GM12878 (cell line): ENCODE measurements at regions not wholly inside any gene's neighbourhood (a gene's known extent, or its start where the extent isn't known, plus 50 kb on each side); places are given as distances from the start of the nearest gene placed in this dataset.

Experiments
- ATAC-seq: fragments of 200-7000 bp; cut with Tn5 transposase; 3 replicates; pipeline ENCODE4 v1.9.1; 2020; ENCODE audit warnings: mild to moderate bottlenecking, moderate library complexity
- BruUV-seq: library from RNA; stranded (reverse); fragments of 400-500 nt; replicated peaks from 2 replicates; lab custom pipeline; 2021; lab: Mats Ljungman, UMichigan
- CTCF ChIA-PET: fragments of 300-600 bp; sonication (Branson Sonifier 250); formaldehyde crosslinking; extraction: SDS; loops from one replicate; lab custom pipeline; 2021; ENCODE audit warnings: inconsistent platforms; lab: Yijun Ruan, JAX
- POLR2A ChIA-PET: fragments of 350-600 bp; formaldehyde crosslinking; extraction: SDS; loops from one replicate; lab custom pipeline; 2021; ENCODE audit warnings: inconsistent platforms; lab: Charles Lee
- RAD21 ChIA-PET: fragments of 300-600 bp; sonication (Branson Sonifier 250); formaldehyde crosslinking; loops from one replicate; lab custom pipeline; 2023; ENCODE audit warnings: antibody characterized with exemption; ENCODE audit not compliant: unreplicated experiment; lab: Charles Lee
- SMC1A ChIA-PET: fragments of 300-600 bp; sonication (Branson Sonifier 250); formaldehyde crosslinking; loops from one replicate; lab custom pipeline; 2023; ENCODE audit not compliant: unreplicated experiment, uncharacterized antibody; lab: Charles Lee
- DNase-seq: peaks from one replicate; pipeline ENCODE4 v3.0.0-alpha.2; 2011; ENCODE audit warnings: low read depth, low spot score
- FAIRE-seq: peaks from 3 replicates; lab custom pipeline; 2011; peaks lifted over from hg19 to GRCh38; lab: Jason Lieb, UNC
- H2AFZ ChIP-seq: 2 replicates; pipeline ENCODE4 v1.6.0; 2011; ENCODE audit warnings: low read depth, low read length, control low read depth; ENCODE audit not compliant: control insufficient read depth
- H3K27ac ChIP-seq: 2 replicates; pipeline ENCODE4 v1.5.1; 2011; ENCODE audit warnings: control low read depth; ENCODE audit not compliant: control insufficient read depth, insufficient read depth
- H3K27me3 ChIP-seq, 2 experiments: replicated peaks in 1 of 2; 2 replicates each; pipeline versions ENCODE4 v1.6.0 to v1.6.1; 2011; ENCODE audit warnings: low read length in 1 of 2; ENCODE audit not compliant: control insufficient read depth in 2 of 2, insufficient read depth in 2 of 2
- H3K36me3 ChIP-seq, 2 experiments: 2 replicates each; pipeline ENCODE4 v1.5.1; 2011; ENCODE audit warnings: low read length in 1 of 2; ENCODE audit not compliant: control insufficient read depth in 2 of 2, insufficient read depth in 2 of 2
- H3K4me1 ChIP-seq: 2 replicates; pipeline ENCODE4 v1.6.1; 2011; ENCODE audit warnings: mild to moderate bottlenecking, low read length, moderate library complexity, mixed read lengths; ENCODE audit not compliant: control insufficient read depth, insufficient read depth
- H3K4me2 ChIP-seq: 2 replicates; pipeline ENCODE4 v1.6.0; 2011; ENCODE audit warnings: control low read depth; ENCODE audit not compliant: control insufficient read depth, insufficient read depth
- H3K4me3 ChIP-seq: fragments of 200-600 bp; sonication (generic); 2 replicates; pipeline ENCODE4 v1.5.1; 2016
- H3K79me2 ChIP-seq: 2 replicates; pipeline ENCODE4 v1.6.0; 2011; ENCODE audit warnings: low read length; ENCODE audit not compliant: control insufficient read depth, insufficient read depth
- H3K9ac ChIP-seq: 2 replicates; pipeline ENCODE4 v1.8.0; 2011; ENCODE audit warnings: low read length, control low read depth, mixed read lengths; ENCODE audit not compliant: control insufficient read depth, insufficient read depth
- H3K9me3 ChIP-seq: replicated peaks from 3 replicates; pipeline ENCODE4 v1.5.1; 2011; ENCODE audit warnings: mild to moderate bottlenecking, low read length; ENCODE audit not compliant: control insufficient read depth, insufficient read depth
- H4K20me1 ChIP-seq: 2 replicates; pipeline ENCODE4 v1.6.0; 2011; ENCODE audit not compliant: control insufficient read depth, insufficient read depth
- ASH2L ChIP-seq: fragments of 300-600, 200-600 bp; sonication (generic); IDR thresholded peaks from 2 replicates; pipeline ENCODE4 v1.6.1; 2017; ENCODE audit warnings: low read depth, mild to moderate bottlenecking, borderline replicate concordance
- ATF3 ChIP-seq: IDR thresholded peaks from 2 replicates; pipeline ENCODE4 v1.6.1; 2011; ENCODE audit warnings: low read depth, mild to moderate bottlenecking, low read length, moderate library complexity, borderline replicate concordance; ENCODE audit errors: extremely low read depth
- CREM ChIP-seq: IDR thresholded peaks from 2 replicates; pipeline ENCODE4 v1.6.1; 2014; ENCODE audit warnings: antibody characterized with exemption, low read depth
- CTCF ChIP-seq, 3 experiments: IDR thresholded peaks in 2 of 3; conservative IDR thresholded peaks in 1 of 3; 2 replicates each; pipeline ENCODE4 v1.5.1; 2011; ENCODE audit warnings: low read depth in 3 of 3, low read length in 3 of 3, mild to moderate bottlenecking in 3 of 3, control low read depth in 2 of 3, moderate library complexity in 2 of 3, inconsistent platforms in 1 of 3, mixed read lengths in 1 of 3; ENCODE audit not compliant: control insufficient read depth in 2 of 3, insufficient read depth in 1 of 3; ENCODE audit errors: extremely low read depth in 1 of 3
- DPF2 ChIP-seq: fragments of 450-650 bp; IDR thresholded peaks from 2 replicates; pipeline ENCODE4 v1.6.1; 2017; ENCODE audit warnings: mild to moderate bottlenecking
- EGR1 ChIP-seq, 2 experiments: IDR thresholded peaks; 1 replicate in 1 of 2; 2 replicates in 1 of 2; pipeline ENCODE4 v1.6.1; 2011 to 2012; ENCODE audit warnings: low read depth in 2 of 2, low read length in 2 of 2, borderline replicate concordance in 1 of 2, mild to moderate bottlenecking in 1 of 2, moderate library complexity in 1 of 2
- IKZF2 ChIP-seq, 2 experiments: fragments of 450-650 bp; IDR thresholded peaks; 2 replicates each; pipeline ENCODE4 v1.6.1; 2017; ENCODE audit warnings: mild to moderate bottlenecking in 2 of 2, moderate library complexity in 2 of 2
- JUND ChIP-seq: IDR thresholded peaks from 2 replicates; pipeline ENCODE4 v1.6.1; 2012; ENCODE audit warnings: low read depth, mild to moderate bottlenecking, low read length, improper control_type of control experiment, moderate library complexity
- MEF2B ChIP-seq: fragments of 450-650 bp; IDR thresholded peaks from 2 replicates; pipeline ENCODE4 v1.6.1; 2018; ENCODE audit warnings: mild to moderate bottlenecking, moderate library complexity; ENCODE audit not compliant: partially characterized antibody, poor library complexity, severe bottlenecking
- NBN ChIP-seq: fragments of 450-650 bp; IDR thresholded peaks from 2 replicates; pipeline ENCODE4 v1.6.1; 2016
- NR2F1 ChIP-seq: fragments of 450-650 bp; conservative IDR thresholded peaks from 2 replicates; pipeline ENCODE4 v1.6.1; 2017; ENCODE audit warnings: mild to moderate bottlenecking
- PML ChIP-seq: IDR thresholded peaks from 2 replicates; pipeline ENCODE4 v1.6.1; 2012; ENCODE audit warnings: low read length, inconsistent platforms
- RAD21 ChIP-seq: IDR thresholded peaks from 2 replicates; pipeline ENCODE4 v1.6.1; 2011; ENCODE audit warnings: mild to moderate bottlenecking, low read depth, low read length, moderate library complexity; ENCODE audit not compliant: insufficient read depth
- RELA ChIP-seq: fragments of 450-650 bp; IDR thresholded peaks from 2 replicates; pipeline ENCODE4 v1.8.0; 2014; ENCODE audit warnings: borderline replicate concordance; ENCODE audit not compliant: partially characterized antibody
- RELB ChIP-seq: fragments of 450-650 bp; IDR thresholded peaks from 2 replicates; pipeline ENCODE4 v1.6.1; 2017; ENCODE audit warnings: low read depth, mild to moderate bottlenecking, moderate library complexity
- SMAD1 ChIP-seq: fragments of 450-650 bp; IDR thresholded peaks from 2 replicates; pipeline ENCODE4 v1.6.1; 2018; ENCODE audit warnings: mild to moderate bottlenecking, low read depth; ENCODE audit not compliant: partially characterized antibody
- SMC3 ChIP-seq: IDR thresholded peaks from 2 replicates; pipeline ENCODE4 v1.6.1; 2011; ENCODE audit warnings: low read length, improper control_type of control experiment, borderline replicate concordance
- SRF ChIP-seq, 2 experiments: IDR thresholded peaks; 2 replicates each; pipeline ENCODE4 v1.6.1; 2011; ENCODE audit warnings: low read depth in 2 of 2, low read length in 2 of 2, mild to moderate bottlenecking in 1 of 2, moderate library complexity in 1 of 2
- SUZ12 ChIP-seq: fragments of 200-600 bp; sonication (generic); IDR thresholded peaks from one replicate; pipeline ENCODE4 v1.6.1; 2018; ENCODE audit warnings: antibody characterized with exemption, mild to moderate bottlenecking; ENCODE audit not compliant: unreplicated experiment
- WRNIP1 ChIP-seq: IDR thresholded peaks from 2 replicates; pipeline ENCODE4 v1.6.1; 2011; ENCODE audit warnings: low read depth, low read length, improper control_type of control experiment, borderline replicate concordance
- ZZZ3 ChIP-seq: IDR thresholded peaks from 2 replicates; pipeline ENCODE4 v1.6.1; 2011; ENCODE audit warnings: low read depth; ENCODE audit not compliant: control insufficient read depth, insufficient read length
- WGBS: methylation state at CpG from one replicate; pipeline ENCODE4 v1.1.6; 2016; ENCODE audit warnings: low lambda C conversion rate; ENCODE audit not compliant: insufficient replicate concordance, insufficient coverage; ENCODE audit errors: missing lambda C conversion rate; 5-methylcytosine and 5-hydroxymethylcytosine counted together
- in situ Hi-C: fragments of 300-500 bp; cut with MboI; formaldehyde crosslinking; loops from 9 replicates; pipeline ENCODE4 v1.14.3; 2018; ENCODE audit warnings: mixed read lengths
- intact Hi-C: fragments of 100-400 bp; cut with micrococcal nuclease; formaldehyde crosslinking; loops from one replicate; pipeline ENCODE4 v1.14.2; 2022; ENCODE audit not compliant: unreplicated experiment

- H3K36me3 ChIP-seq = no peaks in the 10 kb centered on the region
- TF ChIP-seq DPF2 (no peak), SMC3 (peak; percentile 86), SUZ12 (no peak), WRNIP1 (no peak), RELA (no peak), ATF3 (no peak), JUND (no peak), EGR1 (IDR thresholded peaks at IDR 0.05; ENCODE audit: borderline replicate concordance in 1 of 2, low read depth in 2 of 2, low read length in 2 of 2) (no peak), RELB (no peak), MEF2B (no peak), SMAD1 (no peak), PML (no peak), ASH2L (no peak), IKZF2 (IDR thresholded peaks at IDR 0.05) (no peak), CTCF (IDR thresholded peaks at IDR 0.05 in 2 of 3, conservative IDR thresholded peaks at IDR 0.05 in 1 of 3; ENCODE audit: control insufficient read depth in 2 of 3, extremely low read depth in 1 of 3, insufficient read depth in 1 of 3, low read depth in 3 of 3, low read length in 3 of 3) (peak; percentile 42 to 64 (median 46); a peak in 5 of 6 replicates), SRF (IDR thresholded peaks at IDR 0.05; ENCODE audit: low read depth in 2 of 2, low read length in 2 of 2) (no peak), NR2F1 (no peak), CREM (no peak), RAD21 (peak; percentile 87), NBN (no peak), ZZZ3 (no peak)
- TF ChIP-seq, all 136 proteins: peak for 3
- BruUV-seq = no TSS peak
- Histone ChIP-seq H3K27ac (no peak overlapping the region), H3K4me3 (no peak overlapping the region), H3K79me2 (no peaks in the 10 kb centered on the region), H3K4me2 (no peak overlapping the region), H2AFZ (no peak overlapping the region), H3K9me3 (peaks cover 3% of the 10 kb centered on the region; the same call in 2 of the 3 replicates), H3K4me1 (no peaks in the 10 kb centered on the region), H3K27me3 (no peaks in the 10 kb centered on the region), H4K20me1 (no peaks in the 10 kb centered on the region), H3K9ac (no peak overlapping the region)
- RAD21 ChIA-PET = interaction anchor here (1.7 to 3.1 kb wide), 2 partner anchors 176 to 495 kb away, joined by 5 to 12 read pairs; no protein-coding TSS in a partner anchor
- CTCF ChIA-PET = interaction anchor here (1.0 to 1.7 kb wide), 3 partner anchors 55 to 495 kb away, joined by 3 to 9 read pairs (median 4); no protein-coding TSS in a partner anchor
- intact Hi-C loops = loop anchor here (2.0 to 10.0 kb wide), 3 partner anchors 196 to 496 kb away; no protein-coding TSS in a partner anchor
- POLR2A ChIA-PET = no interaction called here
- in situ Hi-C loops = loop anchor here (5.0 kb wide), 1 partner anchor 495 kb away; no protein-coding TSS in a partner anchor
- 66% methylated on average over 3 of the region's 3 CpGs for WGBS
- FAIRE-seq (no peak), DNase-seq (no peak), ATAC-seq (peak; percentile 62)
- SMC1A ChIA-PET = interaction anchor here (0.7 to 1.6 kb wide), 5 partner anchors 11 to 495 kb away, joined by 3 to 11 read pairs (median 3); no protein-coding TSS in a partner anchor
These were observed 80.9 kb downstream of the SLC41A2 start for GRCh38 chr12:104877103-104877705.
